Endothelial cell of umbilical vein (primary cell): ENCODE measurements at regions not wholly inside any gene's neighbourhood (a gene's known extent, or its start where the extent isn't known, plus 50 kb on each side); places are given as distances from the start of the nearest gene placed in this dataset.

Experiments used
- BruUV-seq: library from RNA; stranded (reverse); fragments of 400-500 nt; replicated peaks from 2 replicates; lab custom pipeline; 2021; lab: Mats Ljungman, UMichigan
- CTCF ChIA-PET: fragments of 300-600, 350-600 bp; sonication (Branson Sonifier 250); formaldehyde crosslinking; loops from one replicate; lab custom pipeline; 2021; ENCODE audit warnings: antibody characterized with exemption, inconsistent platforms; lab: Charles Lee
- POLR2A ChIA-PET: fragments of 300-600, 350-600 bp; sonication (Branson Sonifier 250); formaldehyde crosslinking; loops from one replicate; lab custom pipeline; 2021; ENCODE audit warnings: antibody characterized with exemption, inconsistent platforms; lab: Charles Lee
- DNase-seq: peaks from one replicate; pipeline ENCODE4 v3.0.0-alpha.2; 2011; ENCODE audit warnings: low read depth, low spot score
- FAIRE-seq: peaks from 2 replicates; lab custom pipeline; 2011; peaks lifted over from hg19 to GRCh38; lab: Jason Lieb, UNC
- H2AFZ ChIP-seq: 2 replicates; pipeline ENCODE4 v1.6.0; 2012; ENCODE audit warnings: low read depth, low read length, control low read depth, inconsistent platforms
- H3K27ac ChIP-seq: 2 replicates; pipeline ENCODE4 v1.5.1; 2011; ENCODE audit warnings: low read depth, mild to moderate bottlenecking, control low read depth, low read length, moderate library complexity; ENCODE audit not compliant: insufficient read depth
- H3K27me3 ChIP-seq, 2 experiments: 2 replicates each; pipeline versions ENCODE4 v1.6.0 to v1.6.1; 2011; ENCODE audit warnings: low read length in 2 of 2, mixed read lengths in 1 of 2; ENCODE audit not compliant: control insufficient read depth in 2 of 2, insufficient read depth in 2 of 2
- H3K36me3 ChIP-seq, 2 experiments: 2 replicates in 1 of 2; 3 replicates in 1 of 2; pipeline ENCODE4 v1.5.1; 2011; ENCODE audit warnings: low read length in 2 of 2, mild to moderate bottlenecking in 1 of 2, moderate library complexity in 1 of 2; ENCODE audit not compliant: control insufficient read depth in 2 of 2, insufficient read depth in 2 of 2; ENCODE audit errors: extremely low read depth in 1 of 2
- H3K4me1 ChIP-seq: 3 replicates; pipeline ENCODE4 v1.5.1; 2011; ENCODE audit warnings: mild to moderate bottlenecking, low read length; ENCODE audit not compliant: control insufficient read depth, insufficient read depth; ENCODE audit errors: extremely low read depth
- H3K4me2 ChIP-seq: 2 replicates; pipeline ENCODE4 v1.6.1; 2011; ENCODE audit warnings: low read length, control low read depth, mixed read lengths; ENCODE audit not compliant: insufficient read depth
- H3K4me3 ChIP-seq, 3 experiments: fragments of 200-600 bp in 1 of 3; sonication (generic), shearing (Covaris generic) in 1 of 3; replicated peaks in 1 of 3; 2 replicates each; pipeline ENCODE4 v1.5.1; 2011 to 2016; ENCODE audit warnings: control low read depth in 3 of 3, low read length in 3 of 3, mild to moderate bottlenecking in 2 of 3, inconsistent platforms in 1 of 3, low read depth in 1 of 3, moderate library complexity in 1 of 3; ENCODE audit not compliant: insufficient read depth in 1 of 3
- H3K79me2 ChIP-seq: 2 replicates; pipeline ENCODE4 v1.6.0; 2012; ENCODE audit warnings: low read length, inconsistent platforms; ENCODE audit not compliant: control insufficient read depth, insufficient read depth
- H3K9ac ChIP-seq: replicated peaks from 2 replicates; pipeline ENCODE3; 2011; ENCODE audit warnings: low read length, control low read depth; ENCODE audit not compliant: insufficient read depth; ENCODE audit errors: extremely low read depth
- H3K9me1 ChIP-seq: replicated peaks from 3 replicates; pipeline ENCODE4 v1.6.0; 2011; ENCODE audit warnings: mild to moderate bottlenecking, low read length; ENCODE audit not compliant: control insufficient read depth, insufficient read depth; ENCODE audit errors: extremely low read depth
- H3K9me3 ChIP-seq: replicated peaks from 2 replicates; pipeline ENCODE4 v1.5.1; 2012; ENCODE audit warnings: low read length, inconsistent platforms; ENCODE audit not compliant: control insufficient read depth, insufficient read depth
- H4K20me1 ChIP-seq: replicated peaks from 2 replicates; pipeline ENCODE3; 2011; ENCODE audit warnings: mild to moderate bottlenecking, low read length; ENCODE audit not compliant: control insufficient read depth, insufficient read depth; ENCODE audit errors: extremely low read depth
- EZH2 ChIP-seq: IDR thresholded peaks from 2 replicates; pipeline ENCODE4 v1.6.1; 2012; ENCODE audit warnings: borderline replicate concordance, low read depth, mild to moderate bottlenecking, moderate library complexity, low read length, inconsistent platforms; ENCODE audit not compliant: severe bottlenecking
- FOS ChIP-seq: IDR thresholded peaks from 2 replicates; pipeline ENCODE4 v1.6.1; 2011; ENCODE audit warnings: mild to moderate bottlenecking, low read length, moderate library complexity, borderline replicate concordance; ENCODE audit not compliant: insufficient read depth
- GATA2 ChIP-seq: IDR thresholded peaks from 2 replicates; pipeline ENCODE4 v1.7.0; 2011; ENCODE audit warnings: low read depth, mild to moderate bottlenecking, moderate library complexity, mixed read lengths, low read length; ENCODE audit not compliant: insufficient read length, insufficient read depth
- JUN ChIP-seq: IDR thresholded peaks from 2 replicates; pipeline ENCODE4 v1.6.1; 2011; ENCODE audit warnings: borderline replicate concordance, low read depth; ENCODE audit not compliant: insufficient read length, insufficient read depth
- MYC ChIP-seq: IDR thresholded peaks from one replicate; pipeline ENCODE4 v1.6.1; 2011; ENCODE audit warnings: mild to moderate bottlenecking, low read depth, low read length
- POLR2A ChIP-seq: IDR thresholded peaks from 2 replicates; pipeline ENCODE4 v1.6.1; 2012; ENCODE audit warnings: low read depth, mild to moderate bottlenecking, control low read depth, low read length
- POLR2AphosphoS5 ChIP-seq: IDR thresholded peaks from 2 replicates; pipeline ENCODE4 v1.6.1; 2012; ENCODE audit warnings: low read depth, mild to moderate bottlenecking, control low read depth, low read length, moderate library complexity; ENCODE audit not compliant: insufficient read depth
- dilution Hi-C: fragments of 300-500 bp; cut with MboI; formaldehyde crosslinking; loops from one replicate; pipeline ENCODE4 v1.15.0; 2019; ENCODE audit warnings: low sequenced_read_pairs; ENCODE audit not compliant: extremely low pct_ligation_motif_present
- intact Hi-C: fragments of 100-400 bp; cut with micrococcal nuclease; formaldehyde crosslinking; loops from one replicate; pipeline ENCODE4 v1.10.0; 2022
- TF ChIP-seq, protein P1 (sequence below): IDR thresholded peaks from 2 replicates; pipeline ENCODE4 v1.6.1; 2011; ENCODE audit not compliant: insufficient read depth, insufficient read length
- TF ChIP-seq, protein P2 (sequence below), 2 donors: IDR thresholded peaks; 1 replicate in 1 of 2; 2 replicates in 1 of 2; pipeline ENCODE4 v1.5.1; 2011; ENCODE audit warnings: low read length in 2 of 2, mild to moderate bottlenecking in 2 of 2, moderate library complexity in 2 of 2, control low read depth in 1 of 2, inconsistent platforms in 1 of 2, low read depth in 1 of 2; ENCODE audit not compliant: insufficient read depth in 1 of 2; ENCODE audit errors: extremely low read depth in 1 of 2

DNA sequence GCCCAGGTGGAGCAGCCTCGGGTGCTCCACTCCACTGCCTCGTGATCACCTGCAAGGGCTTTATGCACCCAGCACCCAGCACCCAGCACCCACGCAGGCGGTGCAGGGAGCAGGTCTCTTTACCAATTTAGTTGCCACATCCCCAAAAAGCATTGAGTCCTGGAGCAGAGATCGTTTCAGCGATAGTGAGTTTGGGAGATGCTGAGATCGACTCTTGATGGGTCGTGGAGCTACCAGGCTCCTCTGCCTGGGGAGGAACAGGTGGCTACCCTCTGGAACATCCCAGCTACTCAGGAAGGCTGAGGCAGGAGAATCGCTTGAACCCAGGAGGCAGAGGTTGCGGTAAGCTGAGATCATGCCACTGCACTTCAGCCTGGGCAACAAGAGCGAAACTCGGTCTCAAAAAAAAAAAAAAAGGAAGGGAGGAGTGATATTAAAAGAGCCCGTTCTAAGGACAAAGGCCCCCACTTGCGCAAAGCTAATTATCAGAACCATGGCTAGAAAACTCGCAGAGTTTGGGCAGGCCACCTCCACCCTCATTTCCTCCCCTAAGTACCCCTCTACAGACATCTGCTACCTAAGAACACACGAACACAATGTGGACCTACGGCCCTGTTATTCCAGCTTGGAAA lies 106.5 kb upstream of the SLC45A1 start:
- H4K20me1 ChIP-seq: no peaks in the 10 kb centered on the region
- peak overlapping the region; percentile 35 for H3K4me2 ChIP-seq
- CTCF ChIA-PET: interaction anchor here (0.8 to 1.9 kb wide), 5 partner anchors 9 to 197 kb away, joined by 3 to 6 read pairs (median 3); no protein-coding TSS in a partner anchor
- intact Hi-C loops (no loop called here), dilution Hi-C loops (no loop called here)
- BruUV-seq: TSS peak; percentile 82
- H2AFZ ChIP-seq: peak overlapping the region; percentile 20
- no peaks in the 10 kb centered on the region for H3K9me1 ChIP-seq
- H3K9me3 ChIP-seq: no peaks in the 10 kb centered on the region
- H3K9ac ChIP-seq: peak overlapping the region; percentile 57
- FAIRE-seq: no peak
- H3K36me3 ChIP-seq: no peaks in the 10 kb centered on the region
- H3K27me3 ChIP-seq: no peaks in the 10 kb centered on the region
- POLR2A ChIA-PET: no interaction called here
- H3K27ac ChIP-seq: peak overlapping the region; percentile 85
- H3K4me3 ChIP-seq: no peak overlapping the region
- no peaks in the 10 kb centered on the region for H3K79me2 ChIP-seq
- TF ChIP-seq, protein P1, sequence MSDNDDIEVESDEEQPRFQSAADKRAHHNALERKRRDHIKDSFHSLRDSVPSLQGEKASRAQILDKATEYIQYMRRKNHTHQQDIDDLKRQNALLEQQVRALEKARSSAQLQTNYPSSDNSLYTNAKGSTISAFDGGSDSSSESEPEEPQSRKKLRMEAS: no peak
- no peak for TF ChIP-seq EZH2
- TF ChIP-seq GATA2: no peak
- no peak for TF ChIP-seq JUN
- no peak for TF ChIP-seq POLR2AphosphoS5
- TF ChIP-seq, protein P2, sequence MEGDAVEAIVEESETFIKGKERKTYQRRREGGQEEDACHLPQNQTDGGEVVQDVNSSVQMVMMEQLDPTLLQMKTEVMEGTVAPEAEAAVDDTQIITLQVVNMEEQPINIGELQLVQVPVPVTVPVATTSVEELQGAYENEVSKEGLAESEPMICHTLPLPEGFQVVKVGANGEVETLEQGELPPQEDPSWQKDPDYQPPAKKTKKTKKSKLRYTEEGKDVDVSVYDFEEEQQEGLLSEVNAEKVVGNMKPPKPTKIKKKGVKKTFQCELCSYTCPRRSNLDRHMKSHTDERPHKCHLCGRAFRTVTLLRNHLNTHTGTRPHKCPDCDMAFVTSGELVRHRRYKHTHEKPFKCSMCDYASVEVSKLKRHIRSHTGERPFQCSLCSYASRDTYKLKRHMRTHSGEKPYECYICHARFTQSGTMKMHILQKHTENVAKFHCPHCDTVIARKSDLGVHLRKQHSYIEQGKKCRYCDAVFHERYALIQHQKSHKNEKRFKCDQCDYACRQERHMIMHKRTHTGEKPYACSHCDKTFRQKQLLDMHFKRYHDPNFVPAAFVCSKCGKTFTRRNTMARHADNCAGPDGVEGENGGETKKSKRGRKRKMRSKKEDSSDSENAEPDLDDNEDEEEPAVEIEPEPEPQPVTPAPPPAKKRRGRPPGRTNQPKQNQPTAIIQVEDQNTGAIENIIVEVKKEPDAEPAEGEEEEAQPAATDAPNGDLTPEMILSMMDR (IDR thresholded peaks at IDR 0.05; ENCODE audit: extremely low read depth in 1 of 2, insufficient read depth in 1 of 2, low read depth in 1 of 2, low read length in 2 of 2): no peak
- no peak for TF ChIP-seq MYC
- TF ChIP-seq FOS: no peak
- TF ChIP-seq POLR2A: no peak
- DNase-seq: no peak
- H3K4me1 ChIP-seq: peaks cover 16% of the 10 kb centered on the region
